ENCODE measurements at regions not wholly inside any gene's neighbourhood (a gene's known extent, or its start where the extent isn't known, plus 50 kb on each side); places are given as distances from the start of the nearest gene placed in this dataset.
A peak's percentile ranks its signal among the peaks of the same experiment; 100 is the strongest.
"Not testable (repeated sequence)": the region's sequence is repeated elsewhere in the genome, so short reads cannot be mapped to it uniquely, and the experiment has no call there.

DNA sequence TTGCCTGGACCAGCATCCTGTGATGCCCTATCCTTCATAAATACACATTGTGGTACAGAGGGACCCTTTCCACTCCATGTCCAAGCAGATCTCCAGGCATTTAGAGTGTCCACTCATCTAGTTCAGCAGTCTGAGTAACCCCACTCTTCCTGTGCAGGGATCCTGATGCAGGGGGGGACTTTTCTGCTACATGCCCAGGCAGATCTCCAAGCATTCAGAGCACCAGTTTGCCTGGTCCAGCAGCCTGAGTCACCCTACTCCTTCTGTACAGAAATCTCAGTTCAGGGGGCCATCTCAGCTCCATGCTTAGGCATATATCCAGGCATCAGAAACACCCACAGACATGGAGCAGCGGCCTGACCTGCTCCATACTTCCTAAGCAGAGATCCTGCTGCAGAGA, 1089.8 kb downstream of the FAT4 start:
- no peak for DNase-seq (ENCODE audit: extremely low read depth in 1 of 11, low read depth in 9 of 11, low spot score in 4 of 11)

DNA sequence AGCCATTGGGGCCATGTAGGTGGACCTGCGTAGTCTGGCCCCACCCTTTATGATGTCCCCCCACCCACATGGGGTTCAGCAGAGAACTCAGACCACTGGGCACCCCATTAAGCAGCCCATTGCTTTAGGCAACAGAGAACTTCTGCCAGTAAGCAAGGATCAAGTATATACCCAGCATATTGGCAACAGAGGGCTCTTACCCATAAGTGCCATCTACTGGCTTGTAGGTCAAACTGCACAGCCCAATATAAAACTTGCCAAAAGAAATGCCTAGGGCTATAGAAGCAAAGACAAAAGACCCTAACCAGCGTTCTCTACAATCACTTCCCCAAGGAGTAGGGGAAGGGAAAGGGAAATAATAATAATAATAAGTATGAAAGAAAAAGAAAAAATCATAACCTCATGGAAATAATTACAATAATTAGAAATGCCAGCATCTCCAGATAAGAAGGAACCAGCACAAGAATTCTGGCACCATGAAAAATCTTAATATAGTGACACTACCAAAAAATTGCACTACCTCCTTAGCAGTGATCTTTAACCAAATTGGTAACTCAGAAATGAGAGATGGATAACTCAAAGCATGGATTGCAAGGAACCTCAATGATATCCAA, 1090.7 kb downstream of the FAT4 start:
- DNase-seq (ENCODE audit: extremely low read depth in 1 of 11, low read depth in 9 of 11, low spot score in 4 of 11), result no peak

DNA sequence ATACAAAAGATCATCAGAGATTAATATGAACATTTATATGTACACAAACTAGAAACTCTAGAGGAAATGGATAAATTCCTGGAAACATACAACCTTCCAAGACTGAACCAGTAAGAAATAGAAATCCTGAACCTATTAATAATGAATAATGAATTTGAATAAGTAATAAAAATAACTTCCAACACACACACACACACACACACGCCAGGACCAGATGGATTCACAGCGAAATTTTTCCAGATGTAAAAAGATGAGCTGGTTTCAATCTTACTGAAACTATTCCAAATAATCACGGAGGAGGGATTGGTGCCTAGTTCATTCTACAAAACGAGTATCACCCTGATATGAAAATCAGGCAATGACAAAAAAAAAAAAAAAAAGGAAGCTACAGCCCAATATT, 1095.0 kb downstream of the FAT4 start:
- no peak for DNase-seq (ENCODE audit: extremely low read depth in 1 of 11, low read depth in 9 of 11, low spot score in 4 of 11)

DNA sequence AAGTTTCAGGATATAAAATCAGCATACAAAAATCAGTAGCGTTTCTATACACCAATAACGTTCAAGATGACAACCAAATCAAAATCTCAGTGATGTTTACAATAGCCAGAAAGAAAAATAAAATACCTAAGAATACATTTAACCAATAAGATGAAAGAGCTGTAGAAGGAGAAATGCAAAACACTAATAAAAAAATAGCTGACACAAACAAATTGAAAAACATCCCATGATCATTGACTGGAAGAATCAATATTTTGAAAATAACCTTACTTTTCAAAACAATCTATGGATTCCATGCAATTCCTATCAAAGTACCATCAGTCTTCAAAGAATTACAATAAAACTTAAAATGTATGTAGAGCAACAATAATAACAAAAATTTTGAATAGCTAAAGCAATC, 1096.3 kb downstream of the FAT4 start:
- no peak for DNase-seq (ENCODE audit: extremely low read depth in 1 of 11, low read depth in 9 of 11, low spot score in 4 of 11)

DNA sequence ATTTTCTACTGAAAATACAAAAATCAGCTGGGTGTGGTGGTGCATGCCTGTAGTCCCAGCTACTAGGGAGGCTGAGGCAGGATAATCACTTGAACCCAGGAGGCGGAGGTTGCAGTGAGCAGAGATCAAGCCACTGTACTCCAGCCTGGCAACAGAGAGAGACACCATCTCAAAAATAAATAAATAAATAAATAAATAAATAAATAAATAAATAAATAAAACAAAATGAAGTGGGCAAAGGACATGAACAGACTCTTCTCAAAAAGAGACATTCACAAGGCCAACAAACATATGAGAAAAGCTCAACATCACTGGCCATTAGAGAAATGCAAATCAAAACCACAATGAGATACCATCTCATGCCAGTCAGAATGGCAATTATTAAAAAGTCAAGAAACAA, 1097.6 kb downstream of the FAT4 start:
- not testable (repeated sequence) for DNase-seq (ENCODE audit: extremely low read depth in 1 of 11, low read depth in 9 of 11, low spot score in 4 of 11)

DNA sequence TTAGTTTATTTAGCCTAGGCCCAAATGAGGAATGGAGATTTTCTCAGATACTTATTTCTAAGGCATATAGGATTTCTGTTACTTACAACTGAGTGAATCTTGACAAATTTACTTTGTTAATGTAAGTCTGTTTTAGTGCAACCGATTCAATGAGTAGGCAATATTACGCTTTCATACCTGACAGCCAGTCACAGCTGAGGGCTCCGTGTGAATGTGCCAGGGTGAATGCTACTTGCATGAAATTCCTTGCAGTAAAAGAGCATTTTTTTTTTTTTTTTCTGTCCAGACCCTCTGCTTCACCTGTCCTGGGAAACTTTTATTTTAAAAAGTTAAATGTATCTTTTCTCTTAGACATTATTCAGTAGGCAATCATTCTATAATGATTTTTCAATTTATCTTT, 1100.0 kb downstream of the FAT4 start:
- no peak for DNase-seq (ENCODE audit: extremely low read depth in 1 of 11, low read depth in 9 of 11, low spot score in 4 of 11)

DNA sequence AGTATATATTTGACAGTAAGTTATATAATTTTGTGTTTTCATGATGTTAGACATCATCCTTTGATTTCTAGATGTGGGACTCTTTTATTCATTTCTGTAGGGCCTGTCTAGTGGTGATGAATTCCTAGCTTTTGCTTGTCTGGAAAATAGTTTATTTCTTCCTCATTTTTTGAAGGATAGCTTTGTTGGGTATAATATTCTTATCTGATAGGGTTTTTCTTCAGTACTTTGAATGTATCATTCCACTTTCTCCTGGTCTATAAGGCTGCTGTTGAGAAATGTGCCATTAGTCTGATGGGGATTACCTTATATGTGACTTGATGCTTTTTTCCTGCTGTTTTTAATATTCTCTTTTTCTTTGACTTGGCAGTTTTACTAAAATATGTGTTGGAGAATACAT, 1104.5 kb downstream of the FAT4 start:
- DNase-seq (ENCODE audit: extremely low read depth in 1 of 11, low read depth in 9 of 11, low spot score in 4 of 11), result no peak

DNA sequence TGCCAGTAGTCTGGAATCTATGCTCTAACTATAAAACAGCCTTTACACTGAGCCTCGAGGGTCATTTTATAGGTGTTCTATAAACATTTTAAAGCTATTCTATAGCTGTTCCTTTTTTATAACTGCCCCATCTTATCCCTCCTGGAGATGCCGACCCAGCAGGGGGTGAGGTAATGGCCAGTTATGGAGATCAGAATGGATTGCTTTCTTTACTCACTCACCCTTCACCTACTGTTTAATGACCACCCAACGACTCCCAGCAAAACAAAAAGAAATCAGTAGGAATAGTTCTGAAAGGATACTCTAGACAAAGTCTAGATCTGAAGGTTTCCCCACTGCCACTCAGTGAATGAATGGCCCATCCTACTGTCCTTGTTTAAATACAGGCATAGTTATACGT, 1113.1 kb downstream of the FAT4 start:
- no peak for DNase-seq (ENCODE audit: extremely low read depth in 1 of 11, low read depth in 9 of 11, low spot score in 4 of 11)

DNA sequence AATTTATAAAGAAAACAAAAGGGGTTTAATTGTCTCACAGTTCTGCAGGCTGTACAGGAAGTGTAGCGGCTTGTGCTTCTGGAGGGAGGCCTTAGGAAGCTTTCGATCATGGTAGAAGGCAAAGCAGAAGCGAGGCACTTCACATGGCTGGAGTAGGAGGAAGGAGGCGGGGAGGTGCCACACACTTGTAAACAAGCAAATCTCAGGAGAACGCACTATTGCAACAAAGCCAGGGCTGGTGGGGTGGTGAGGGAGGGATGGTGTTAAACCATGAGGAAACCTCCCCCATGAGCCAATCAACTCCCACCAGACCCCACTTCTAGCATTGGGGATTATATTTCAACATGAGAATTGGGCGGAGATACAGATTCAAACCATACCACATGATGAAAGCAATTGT, 1116.3 kb downstream of the FAT4 start:
- DNase-seq (ENCODE audit: extremely low read depth in 1 of 11, low read depth in 9 of 11, low spot score in 4 of 11), result no peak

DNA sequence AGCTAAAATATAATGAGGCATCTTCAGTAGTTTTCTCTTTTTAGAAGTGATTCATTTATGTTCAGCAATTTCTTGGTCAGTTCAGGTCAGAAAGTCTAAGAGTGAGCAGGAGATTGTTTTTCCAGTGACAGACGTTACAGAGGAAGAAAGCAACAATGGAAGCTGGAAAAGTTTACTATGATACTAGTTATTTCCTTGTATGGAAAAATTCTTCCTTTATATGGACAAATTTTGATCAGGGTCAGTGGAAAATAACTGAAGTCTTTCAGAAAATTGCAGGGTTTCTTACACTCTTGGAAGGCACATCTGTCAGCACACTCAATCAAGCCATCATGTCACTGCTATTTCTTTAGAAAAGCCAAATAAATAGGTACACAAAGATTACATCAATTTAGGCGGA, 1120.7 kb downstream of the FAT4 start:
- DNase-seq (ENCODE audit: extremely low read depth in 1 of 11, low read depth in 9 of 11, low spot score in 4 of 11), result no peak

DNA sequence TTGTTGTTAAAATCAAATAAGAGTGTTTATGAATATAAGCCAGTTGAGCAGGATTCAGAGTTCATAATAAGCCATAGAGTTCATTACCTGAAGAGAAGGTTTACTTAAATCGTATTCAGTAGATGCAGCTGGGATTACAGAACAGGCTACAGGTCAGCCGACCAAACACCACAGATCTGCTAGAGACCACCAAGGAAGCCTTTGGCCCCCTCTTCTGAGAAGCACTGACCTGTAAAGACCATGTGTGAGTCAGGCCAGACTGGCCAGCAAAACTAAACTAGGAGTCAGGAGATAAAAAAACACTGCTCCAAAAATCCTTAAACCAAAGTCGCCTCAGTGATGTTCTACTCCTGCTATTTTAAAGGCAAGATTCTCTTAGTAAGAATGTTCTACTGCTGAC, 1125.5 kb downstream of the FAT4 start:
- DNase-seq (ENCODE audit: extremely low read depth in 1 of 11, low read depth in 9 of 11, low spot score in 4 of 11), result no peak

DNA sequence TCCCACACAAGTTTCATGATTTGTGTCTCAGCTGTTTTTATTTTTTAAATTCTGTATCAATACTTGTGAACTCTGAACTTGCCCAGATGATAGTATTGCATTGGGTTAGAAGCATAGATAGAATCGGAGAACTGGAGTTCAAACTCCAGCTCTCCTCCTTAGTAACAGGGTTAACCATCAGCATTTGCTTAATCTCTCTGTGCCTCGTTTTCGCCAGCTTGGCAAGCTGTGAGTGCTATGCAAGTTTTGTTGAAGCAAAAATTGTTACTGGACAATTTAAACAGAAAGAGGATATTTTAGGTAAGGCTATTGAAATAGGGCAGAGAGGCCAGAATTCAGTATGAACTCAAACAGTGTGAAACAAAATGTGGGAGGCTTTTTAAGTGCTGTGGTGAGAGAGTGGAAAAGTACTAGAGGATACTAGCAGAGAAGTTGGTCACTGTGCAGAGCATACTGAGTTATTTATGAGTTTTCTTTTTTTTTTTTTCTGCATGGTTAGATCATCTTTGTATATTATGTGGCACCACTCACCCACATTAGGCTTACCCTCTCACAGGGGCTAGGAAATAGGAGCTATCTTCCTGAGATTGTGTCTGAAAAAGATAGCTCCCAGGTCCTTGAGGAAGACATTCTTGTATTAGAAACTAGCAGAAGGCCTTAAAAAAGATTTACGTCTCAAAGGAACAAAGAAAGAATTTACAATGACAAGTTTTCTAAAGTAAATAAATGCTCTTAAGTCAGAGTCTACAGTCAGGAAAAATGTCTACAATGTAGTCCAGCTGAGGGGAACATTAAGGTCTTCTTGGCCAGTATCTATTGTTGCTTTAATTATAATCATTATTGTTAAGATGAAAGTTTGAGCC, 1126.6 kb downstream of the FAT4 start:
- DNase-seq (ENCODE audit: extremely low read depth in 1 of 11, low read depth in 9 of 11, low spot score in 4 of 11), result peak; percentile 4 to 54 (median 24)

DNA sequence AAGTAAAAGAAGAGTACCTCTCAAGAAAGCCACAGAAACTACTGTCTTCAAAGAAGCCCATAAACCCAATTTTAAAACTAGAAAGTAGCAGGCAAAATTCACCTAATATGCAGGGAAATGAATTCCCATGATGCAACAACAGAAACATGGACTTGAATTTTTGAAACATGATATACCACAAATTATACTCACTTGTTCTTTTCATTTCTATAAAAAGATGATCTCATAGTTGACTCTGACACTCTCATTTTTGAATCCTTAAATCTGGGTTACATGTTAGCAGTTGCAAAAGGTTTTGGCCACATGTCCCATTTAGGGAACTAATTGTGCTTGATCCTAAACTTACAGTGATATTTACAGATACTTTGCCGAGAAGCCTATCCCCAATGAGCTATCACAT, 1130.8 kb downstream of the FAT4 start:
- no peak for DNase-seq (ENCODE audit: extremely low read depth in 1 of 11, low read depth in 9 of 11, low spot score in 4 of 11)

DNA sequence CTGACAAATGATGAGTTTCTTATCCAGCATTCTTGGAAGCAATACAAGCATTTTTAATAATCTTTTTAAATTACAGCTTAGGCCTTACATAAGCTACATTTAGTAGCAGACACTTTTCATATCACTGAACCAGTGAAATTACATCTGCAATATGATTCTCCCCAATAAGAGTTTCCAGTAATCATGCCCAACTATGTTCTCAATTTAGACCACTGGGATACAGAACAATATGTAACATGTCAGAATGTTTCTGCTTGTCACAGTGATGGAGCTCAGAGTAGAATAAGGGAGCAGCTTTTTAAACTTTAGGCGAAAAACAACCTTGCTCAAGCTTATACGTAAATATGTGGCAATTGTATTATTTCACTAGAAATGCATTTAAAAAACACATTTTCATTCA, 1132.2 kb downstream of the FAT4 start:
- DNase-seq (ENCODE audit: extremely low read depth in 1 of 11, low read depth in 9 of 11, low spot score in 4 of 11), result no peak

DNA sequence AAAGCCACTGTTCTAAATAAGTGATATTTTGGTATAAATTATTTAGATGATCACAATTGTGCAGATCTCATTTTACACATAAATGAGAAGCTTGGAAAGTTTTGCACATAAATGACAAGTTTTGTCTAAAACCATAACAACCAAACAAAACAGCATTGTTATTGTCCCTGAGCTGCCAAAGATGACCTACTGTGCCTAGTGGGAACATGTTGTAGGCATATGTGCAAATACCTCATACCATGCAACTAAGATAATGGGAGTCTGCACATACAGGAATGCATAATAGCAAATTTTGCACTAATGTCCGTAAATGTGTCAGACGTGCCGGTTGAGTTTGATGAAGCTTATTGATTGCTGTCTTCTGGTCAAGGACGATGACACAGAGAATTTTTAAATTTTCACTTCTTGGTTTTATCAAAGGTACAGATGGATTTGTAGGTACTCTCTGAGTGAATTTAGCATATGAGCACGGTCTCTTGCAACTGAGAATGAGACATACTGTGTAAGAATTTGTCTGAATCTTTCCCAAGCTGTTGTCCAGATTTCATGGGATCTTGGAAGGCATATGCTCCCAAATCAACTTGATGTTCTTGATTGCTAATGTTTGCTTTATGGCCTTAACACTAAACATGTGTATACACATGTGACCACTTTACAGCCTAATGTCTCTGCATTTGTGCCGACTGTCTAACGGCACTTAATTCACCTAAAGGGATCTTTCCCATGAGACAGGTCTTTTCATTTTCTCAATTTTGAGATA, 1133.5 kb downstream of the FAT4 start:
- DNase-seq (ENCODE audit: extremely low read depth in 1 of 11, low read depth in 9 of 11, low spot score in 4 of 11), result no peak

DNA sequence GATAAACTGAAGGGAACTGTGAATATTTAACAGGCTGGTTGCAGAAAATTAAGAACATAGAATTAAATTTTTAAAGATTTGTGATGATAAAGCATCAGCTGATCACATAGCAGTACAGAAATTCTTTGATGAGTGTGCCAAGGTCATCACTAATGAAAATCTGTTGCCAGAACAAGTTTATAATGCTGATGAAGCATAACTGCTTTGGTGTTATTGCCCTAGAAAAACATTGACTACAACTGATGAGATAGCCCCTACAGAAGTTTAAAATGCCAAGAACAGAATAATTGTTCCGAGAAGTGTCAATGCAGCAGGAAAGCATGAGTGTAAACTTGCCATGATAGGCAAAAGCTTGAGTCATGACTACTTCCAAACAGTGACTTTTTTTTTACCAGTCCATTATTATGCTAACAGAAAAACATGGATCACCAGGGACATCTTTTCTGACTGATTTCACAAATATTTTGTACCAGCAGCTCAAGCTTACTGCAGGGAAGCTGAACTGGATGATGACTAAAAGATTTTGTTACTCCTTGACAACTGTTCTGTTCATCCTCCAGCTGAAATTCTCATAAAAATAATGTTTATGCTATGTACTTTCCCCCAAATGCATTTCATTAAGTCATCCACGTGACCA, 1136.6 kb downstream of the FAT4 start:
- DNase-seq (ENCODE audit: extremely low read depth in 1 of 11, low read depth in 9 of 11, low spot score in 4 of 11), result no peak

DNA sequence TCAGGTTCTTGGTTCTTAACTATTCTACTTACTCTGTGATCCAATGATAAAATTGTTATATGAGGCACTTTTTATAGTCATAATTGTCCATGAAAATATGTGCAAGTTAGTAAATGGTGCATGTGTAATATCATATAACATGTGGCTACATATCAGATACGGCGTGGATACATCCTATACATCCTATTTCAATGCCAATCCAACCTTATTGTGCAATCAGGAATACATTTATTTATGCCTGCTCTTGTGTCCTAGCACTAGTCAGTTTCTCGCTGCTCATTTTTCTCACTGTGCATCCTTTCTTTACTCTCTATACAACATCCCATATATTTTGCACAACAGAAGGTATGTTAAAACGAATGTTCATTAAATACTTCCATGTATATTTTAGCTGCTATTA, 1141.1 kb downstream of the FAT4 start:
- DNase-seq (ENCODE audit: extremely low read depth in 1 of 11, low read depth in 9 of 11, low spot score in 4 of 11), result no peak

DNA sequence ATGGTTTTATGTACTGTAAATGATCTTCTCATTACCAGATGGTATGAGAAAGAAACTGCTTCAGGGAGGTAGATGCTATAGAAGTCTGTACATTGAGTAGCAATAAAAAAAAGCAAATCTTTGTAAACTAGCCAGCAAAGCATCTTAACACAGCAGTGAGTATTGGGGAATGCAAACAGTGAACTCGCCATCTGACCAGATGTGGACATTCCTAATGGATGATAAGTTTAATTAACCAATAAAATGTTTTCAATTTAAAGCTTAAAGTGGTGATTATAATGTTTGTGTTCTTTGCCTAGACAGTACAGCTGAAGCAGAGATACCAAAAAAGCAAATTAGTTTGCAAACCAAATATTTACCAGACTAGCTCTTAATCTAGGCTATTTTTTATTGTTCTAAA, 1144.2 kb downstream of the FAT4 start:
- DNase-seq (ENCODE audit: extremely low read depth in 1 of 11, low read depth in 9 of 11, low spot score in 4 of 11), result no peak

DNA sequence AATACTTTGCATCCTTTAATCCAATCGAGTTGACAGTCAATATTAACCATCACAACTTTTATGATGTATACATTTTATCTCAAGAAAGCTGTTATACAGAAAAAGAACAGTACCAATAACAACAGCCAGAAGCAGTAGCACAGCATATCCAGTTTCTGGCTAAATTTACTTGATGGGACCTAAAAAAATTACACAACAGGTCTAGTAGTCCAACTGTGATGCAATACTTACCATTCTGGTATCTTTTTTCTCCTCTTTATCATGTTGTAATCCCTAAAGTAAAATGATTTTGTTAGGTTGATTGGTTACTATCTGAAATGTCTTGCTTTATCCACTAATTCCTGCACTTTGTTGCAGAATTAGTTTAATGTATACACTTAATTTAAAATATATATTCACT, 1150.6 kb downstream of the FAT4 start:
- DNase-seq (ENCODE audit: extremely low read depth in 1 of 11, low read depth in 9 of 11, low spot score in 4 of 11), result no peak

DNA sequence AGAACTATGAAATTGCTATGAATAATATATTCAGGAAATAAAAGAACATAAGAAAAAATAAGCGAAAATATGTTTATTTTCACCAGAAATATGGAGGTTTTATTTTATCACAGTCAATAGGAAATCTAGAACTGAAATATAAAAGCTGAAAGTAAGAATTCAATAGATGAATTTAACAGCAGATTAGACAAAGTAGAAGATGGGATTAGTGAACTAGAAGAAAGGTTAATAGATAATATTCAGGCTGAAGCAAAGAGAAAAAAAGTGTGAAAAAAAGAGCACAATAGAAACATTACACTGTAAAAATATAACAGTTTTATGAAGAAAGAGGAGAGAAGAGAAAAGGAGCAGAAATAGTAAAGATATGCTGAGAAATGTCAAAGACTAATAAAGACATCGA, 1152.1 kb downstream of the FAT4 start:
- no peak for DNase-seq (ENCODE audit: extremely low read depth in 1 of 11, low read depth in 9 of 11, low spot score in 4 of 11)

All from renal cortex interstitium (tissue), 11 donors.